ENCODE measurements at regions not wholly inside any gene's neighbourhood (a gene's known extent, or its start where the extent isn't known, plus 50 kb on each side); places are given as distances from the start of the nearest gene placed in this dataset.

DNA sequence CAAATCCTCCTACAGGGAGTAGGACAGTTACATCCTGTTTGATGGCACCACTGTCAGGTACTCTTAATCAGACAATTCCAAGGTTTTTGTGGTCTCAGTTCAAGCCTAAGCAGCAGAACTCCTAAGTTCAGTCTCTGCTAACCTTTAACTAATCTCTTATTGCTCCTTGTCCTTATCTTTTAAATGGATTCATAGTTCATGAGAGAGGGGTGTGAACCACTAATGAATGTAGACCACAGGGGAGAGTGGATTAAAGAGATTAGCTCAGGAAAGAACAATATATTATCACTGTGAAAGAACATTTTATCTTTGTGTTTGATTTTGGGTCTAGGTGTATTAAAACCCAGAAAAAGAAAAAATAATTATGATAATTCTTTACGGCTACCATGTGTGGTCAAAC is 168.9 kb downstream of the DCK start:
- no peak for DNase-seq

- no peak for DNase-seq
These were observed 169.9 kb downstream of the DCK start for GRCh38 chr4:71163317-71163716.

GRCh38 chr4:71167083-71167482 is 171.7 kb upstream of the SLC4A4 start:
- DNase-seq = no peak

GRCh38 chr4:71171592-71171991 is 167.2 kb upstream of the SLC4A4 start:
- DNase-seq = no peak

DNA sequence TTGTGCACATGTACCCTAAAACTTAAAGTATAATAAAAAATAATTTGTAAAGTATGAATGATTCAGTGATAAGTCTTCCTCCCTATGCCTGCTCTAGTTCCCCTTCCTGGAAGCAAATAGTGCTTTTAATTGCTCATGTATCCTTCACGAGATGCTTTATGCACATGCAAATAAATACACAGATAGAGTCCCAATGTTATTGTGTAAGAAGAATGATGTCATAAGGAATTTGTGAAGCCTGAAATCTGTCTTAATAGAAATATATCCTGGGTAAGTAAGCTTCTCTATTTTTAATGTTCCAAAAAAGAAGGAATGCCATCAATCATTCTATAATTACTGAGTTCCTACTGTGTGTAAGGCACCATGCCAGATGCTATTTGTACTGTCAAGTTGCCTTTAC is 157.5 kb upstream of the SLC4A4 start:
- no peak for DNase-seq

DNA sequence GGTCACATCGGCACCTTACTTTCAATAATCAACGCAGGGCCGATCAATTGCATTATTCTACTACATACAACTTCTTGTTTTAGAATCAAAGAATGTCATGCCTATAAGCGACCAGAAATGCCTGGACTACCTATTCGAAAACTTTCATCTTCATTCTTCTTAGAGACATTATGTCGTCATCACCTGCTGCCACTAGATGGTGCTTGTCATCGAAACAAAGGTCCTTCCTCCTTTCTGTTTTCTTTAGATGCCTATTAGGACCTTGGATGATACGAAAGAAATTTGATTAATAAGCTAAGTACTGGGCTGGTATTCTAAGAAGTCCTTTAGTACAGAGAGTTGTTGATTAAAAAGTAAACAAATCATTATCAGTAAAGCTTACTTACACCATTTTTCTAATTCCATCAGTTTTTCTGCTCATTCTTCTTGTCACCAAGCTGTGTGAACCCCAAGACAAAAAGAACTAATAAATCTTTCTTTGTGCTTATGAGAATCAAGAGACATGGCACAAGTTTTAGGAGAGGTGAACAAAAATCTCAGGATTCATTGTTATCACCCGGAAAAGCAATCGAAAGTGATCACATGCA is 154.5 kb upstream of the SLC4A4 start:
- DNase-seq = peak; percentile 23

DNA sequence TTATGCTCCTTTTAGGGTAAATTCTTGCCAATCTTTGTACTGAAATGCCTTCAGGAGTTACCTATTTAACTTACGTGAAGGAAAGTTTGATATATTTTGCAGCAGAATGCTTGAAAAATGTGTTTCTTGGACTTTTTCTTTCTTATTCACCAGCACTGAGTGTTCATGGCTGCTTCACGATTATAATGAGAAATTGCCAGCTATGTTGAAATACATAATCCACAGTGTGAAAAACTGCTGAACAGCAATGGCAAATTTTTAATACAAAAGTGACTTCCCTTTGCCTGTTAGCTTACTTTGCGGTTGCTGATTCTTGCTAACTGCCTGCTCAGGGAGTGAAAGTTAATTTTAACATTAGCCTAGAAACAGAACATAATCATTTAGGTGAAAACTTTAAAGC is 153.8 kb upstream of the SLC4A4 start:
- no peak for DNase-seq

DNA sequence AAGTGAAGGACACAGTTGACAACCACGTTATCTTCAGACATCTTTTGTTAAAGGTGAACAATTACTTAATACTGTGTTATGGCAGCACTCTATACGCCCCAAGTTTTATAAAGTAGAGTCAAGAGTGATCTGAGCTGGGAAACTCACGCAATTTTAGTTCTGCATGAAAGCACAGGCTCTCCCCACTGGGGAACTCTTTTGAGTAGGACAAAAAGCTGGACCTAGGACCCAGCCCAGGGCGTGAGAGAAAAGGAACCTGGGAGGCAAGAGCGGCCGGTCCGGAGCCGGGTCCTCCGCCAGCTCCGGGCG is 152.6 kb upstream of the SLC4A4 start:
- DNase-seq = no peak

DNA sequence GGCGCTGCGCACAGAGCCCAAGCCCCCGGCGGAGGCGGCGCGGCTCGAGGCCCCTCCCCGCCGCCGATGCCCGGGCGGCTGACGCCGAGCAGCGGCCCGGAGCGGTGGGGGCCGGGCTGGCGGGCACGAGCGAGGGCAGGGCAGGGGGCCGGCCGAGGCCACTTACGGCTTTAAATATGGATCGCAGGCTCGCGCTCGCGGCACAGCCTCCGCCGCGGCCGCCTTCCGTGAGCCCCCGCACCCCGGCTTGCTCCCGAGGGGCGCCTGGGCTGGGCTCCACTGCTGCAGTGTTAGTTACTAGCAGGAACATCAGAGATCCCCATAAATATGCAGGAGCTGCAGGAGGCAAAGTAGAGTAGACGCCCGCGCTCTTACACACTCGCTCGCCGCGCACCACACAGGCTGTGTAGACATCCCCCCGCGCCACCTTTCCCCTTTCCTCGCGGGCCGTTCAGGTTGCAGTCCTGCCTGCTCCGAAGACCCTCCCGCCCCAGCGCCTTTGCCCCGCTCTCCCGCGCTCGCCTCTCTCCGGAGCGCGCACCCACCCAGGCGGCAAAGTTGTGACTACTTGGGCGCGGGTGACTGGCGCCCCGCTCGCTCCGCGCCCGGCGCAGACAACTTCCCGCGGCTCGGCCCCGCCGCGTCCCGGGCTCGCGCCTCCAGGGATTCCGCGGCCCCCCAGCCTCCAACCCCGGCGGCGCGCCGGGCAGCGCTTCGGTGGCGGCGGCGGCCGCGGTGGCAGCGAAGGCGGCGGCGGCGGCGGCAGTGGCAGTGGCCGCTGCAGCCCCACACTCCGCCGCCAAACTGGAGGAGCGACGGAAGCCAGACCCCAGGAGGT is 152.0 kb upstream of the SLC4A4 start:
- no peak for DNase-seq

DNA sequence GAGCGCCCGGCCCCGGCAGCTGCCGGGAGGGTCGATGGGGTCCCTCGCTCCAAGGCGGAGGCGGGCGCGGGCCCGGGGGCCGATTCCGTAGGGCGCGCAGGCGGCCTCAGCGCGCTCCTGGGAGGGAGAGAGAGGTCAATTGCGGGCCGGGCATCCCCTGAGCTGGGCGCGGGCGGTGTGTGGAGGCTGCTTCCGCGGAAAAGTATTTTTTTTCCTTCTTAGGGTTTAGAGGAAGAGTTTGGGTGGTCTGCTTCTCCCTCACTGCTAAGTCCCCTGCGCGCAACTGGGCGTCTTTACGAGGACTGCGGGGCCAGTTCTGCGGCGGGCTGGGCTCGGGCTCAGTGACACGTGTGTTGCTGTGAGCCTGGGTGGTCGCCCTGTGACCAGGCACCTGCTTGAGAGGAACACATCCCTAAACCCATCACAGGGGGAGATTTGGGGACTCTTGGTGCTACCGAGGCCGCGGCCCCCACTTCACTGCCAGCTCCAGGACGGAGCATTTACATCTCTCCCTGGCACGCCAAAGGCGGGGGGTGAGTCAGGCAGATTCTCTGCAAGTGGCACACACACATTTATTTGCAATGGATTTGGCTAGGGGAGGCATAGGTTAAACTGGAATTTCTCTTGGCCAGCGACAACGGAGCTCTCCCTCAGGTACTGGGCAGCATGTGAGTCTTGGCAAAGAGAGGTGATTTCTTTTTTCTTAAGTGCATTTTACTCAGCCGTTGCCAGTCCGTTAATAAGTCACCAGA is 151.2 kb upstream of the SLC4A4 start:
- no peak for DNase-seq

DNA sequence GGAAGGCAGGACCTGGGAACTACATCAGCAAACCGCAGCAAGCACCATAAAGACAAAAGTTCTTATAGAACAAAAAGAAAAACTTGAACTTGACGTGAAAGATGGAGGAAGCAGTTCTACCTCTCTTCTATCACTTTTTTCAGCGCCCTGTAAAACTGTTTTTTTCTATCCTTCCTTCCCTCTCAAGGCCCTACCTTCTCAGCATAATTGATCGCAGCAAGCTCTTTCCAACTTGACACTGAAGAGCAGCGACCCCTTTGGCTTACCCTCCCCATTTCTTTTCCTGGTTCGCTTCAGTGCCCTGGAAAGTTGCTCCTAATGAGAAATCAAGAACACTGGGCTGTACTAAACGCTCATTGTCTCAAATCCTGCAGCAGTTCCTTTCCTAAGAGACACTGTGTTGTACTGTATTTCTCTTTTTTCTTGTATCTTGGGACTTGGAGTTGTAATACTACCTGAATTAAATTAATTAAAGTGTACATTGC is 150.6 kb upstream of the SLC4A4 start:
- DNase-seq = no peak

- no peak for DNase-seq
These were observed 149.9 kb upstream of the SLC4A4 start for GRCh38 chr4:71188951-71189350.

- DNase-seq = no peak
These were observed 149.3 kb upstream of the SLC4A4 start for GRCh38 chr4:71189471-71189870.

- no peak for DNase-seq
These were observed 144.4 kb upstream of the SLC4A4 start for GRCh38 chr4:71194454-71194853.

GRCh38 chr4:71195924-71196323 is 142.9 kb upstream of the SLC4A4 start:
- no peak for DNase-seq

GRCh38 chr4:71198958-71199357 is 139.9 kb upstream of the SLC4A4 start:
- no peak for DNase-seq

DNA sequence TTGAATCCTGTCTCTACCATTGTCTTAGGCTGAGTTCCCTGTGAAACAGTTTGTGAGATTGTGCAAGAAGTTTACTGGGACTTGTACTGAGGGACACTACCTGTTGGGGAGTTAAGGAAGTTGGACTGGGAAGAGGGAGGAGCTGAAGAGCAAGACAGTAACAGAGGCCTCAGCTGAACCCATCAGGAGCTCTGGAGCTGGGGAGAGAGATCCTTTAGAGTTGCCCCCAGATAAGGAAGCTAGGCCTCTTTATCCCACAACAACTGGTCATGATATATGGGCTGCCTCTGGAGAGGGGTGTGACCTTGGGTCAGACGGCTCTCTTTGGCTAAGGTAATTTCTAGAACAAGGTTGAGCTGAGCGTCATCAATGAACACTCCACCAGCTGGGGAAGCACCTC is 137.8 kb upstream of the SLC4A4 start:
- DNase-seq = no peak

DNA sequence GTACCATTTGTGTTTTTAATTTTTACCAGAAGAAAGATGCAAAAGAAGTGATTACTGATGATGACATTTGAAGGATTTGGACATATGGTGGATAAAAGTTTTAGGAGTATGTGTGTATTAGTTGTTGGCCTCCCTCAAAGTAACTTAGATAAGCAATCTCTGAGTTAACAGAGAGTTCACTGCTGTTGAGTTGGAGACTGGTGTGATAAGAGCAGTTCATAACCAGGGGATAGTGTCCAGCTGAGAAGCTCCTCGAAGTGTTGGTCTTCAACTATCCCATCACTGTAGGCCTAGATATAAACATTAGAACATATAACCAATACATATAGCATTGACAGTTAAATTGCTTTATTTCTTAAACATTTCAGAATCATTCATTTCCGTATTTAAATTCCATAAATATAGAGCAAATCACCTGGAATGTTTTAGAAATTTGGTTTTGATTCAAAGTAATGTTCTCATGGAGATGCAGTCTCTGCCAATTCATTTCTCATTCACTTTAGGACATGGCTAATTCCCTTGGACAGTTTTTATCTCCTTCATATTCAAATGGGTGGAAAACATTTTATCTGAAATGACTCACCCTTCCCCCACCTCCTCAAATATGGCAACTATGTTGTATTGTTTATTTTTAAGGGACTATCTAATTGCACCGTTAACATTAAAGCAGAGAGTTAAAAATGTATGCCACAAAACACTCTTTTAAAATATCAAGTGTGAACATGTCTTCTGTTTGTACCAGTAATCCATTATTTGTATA is 136.8 kb upstream of the SLC4A4 start:
- DNase-seq = no peak

DNA sequence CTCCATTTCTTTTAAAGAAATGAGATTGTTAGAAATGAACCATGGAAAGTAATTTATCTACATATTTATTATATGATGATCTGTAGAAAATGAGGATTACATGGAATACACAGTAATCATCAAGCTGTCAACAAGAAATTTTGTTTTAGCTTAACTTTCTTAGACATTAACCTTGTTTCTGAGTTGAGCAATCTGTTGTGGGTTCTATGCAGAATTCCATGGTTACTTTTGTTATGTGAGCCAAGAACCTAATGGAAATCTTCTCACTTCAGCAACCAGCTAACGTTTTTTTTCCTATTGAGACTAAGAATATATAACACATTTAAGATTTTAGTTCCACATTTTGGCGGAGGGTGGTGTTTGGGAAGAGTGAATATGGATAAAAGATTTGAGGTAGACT is 136.1 kb upstream of the SLC4A4 start:
- no peak for DNase-seq

GRCh38 chr4:71204056-71204455 is 134.8 kb upstream of the SLC4A4 start:
- no peak for DNase-seq

GRCh38 chr4:71206763-71207162 is 132.1 kb upstream of the SLC4A4 start:
- no peak for DNase-seq

DNA sequence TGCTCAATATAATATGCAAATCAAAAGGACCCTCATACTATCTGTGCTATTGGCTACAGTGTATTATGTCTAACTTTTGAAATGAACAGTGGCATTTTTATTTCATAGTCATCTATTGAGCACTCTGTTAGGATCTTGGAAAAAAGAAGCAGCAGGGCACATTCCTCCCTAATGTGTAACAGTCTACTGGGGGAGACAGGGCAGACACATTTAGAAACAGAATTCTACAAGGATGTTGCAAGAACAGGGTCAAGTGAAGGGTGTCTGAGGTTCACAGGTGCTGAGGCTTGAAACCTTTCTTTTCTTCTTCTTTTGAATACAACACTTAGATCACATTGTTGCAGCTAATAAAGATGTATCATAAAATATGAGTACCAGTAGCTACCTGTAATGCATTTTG is 129.7 kb upstream of the SLC4A4 start:
- DNase-seq = no peak

- DNase-seq = no peak
These were observed 128.0 kb upstream of the SLC4A4 start for GRCh38 chr4:71210823-71211222.
